HepG2 (cell line): ENCODE measurements at regions not wholly inside any gene's neighbourhood (a gene's known extent, or its start where the extent isn't known, plus 50 kb on each side); places are given as distances from the start of the nearest gene placed in this dataset.

Source experiments
- CHD4 ChIP-seq: fragments of 200-600 bp; sonication (generic); IDR thresholded peaks from 2 replicates; pipeline ENCODE4 v1.7.0; 2017; ENCODE audit warnings: mild to moderate bottlenecking, low read length, borderline replicate concordance
- EZH2 ChIP-seq: conservative IDR thresholded peaks from 2 replicates; pipeline ENCODE4 v1.6.1; 2012; ENCODE audit warnings: mild to moderate bottlenecking, low read depth, low read length, moderate library complexity
- FIP1L1 ChIP-seq: fragments of 200-400 bp; formaldehyde crosslinking; IDR thresholded peaks from 2 replicates; pipeline ENCODE4 v1.6.1; 2018; ENCODE audit warnings: low read depth, mild to moderate bottlenecking, low read length, moderate library complexity, borderline replicate concordance; ENCODE audit not compliant: insufficient read depth
- MXI1 ChIP-seq: IDR thresholded peaks from 3 replicates; pipeline ENCODE4 v1.6.1; 2012; ENCODE audit warnings: low read depth, low read length, inconsistent platforms, borderline replicate concordance
- U2AF1 ChIP-seq: fragments of 200-400 bp; formaldehyde crosslinking; optimal IDR thresholded peaks from 2 replicates; pipeline ENCODE3; 2017; ENCODE audit warnings: mild to moderate bottlenecking, low read depth, low read length
- ZNF12 ChIP-seq: sonication (generic); formaldehyde crosslinking; IDR thresholded peaks from 2 replicates; pipeline ENCODE4 v1.5.0; 2020; ENCODE audit warnings: missing genetic modification reagents
- ZNF317 ChIP-seq: sonication (generic); formaldehyde crosslinking; IDR thresholded peaks from 2 replicates; pipeline ENCODE4 v1.5.0; 2020; ENCODE audit warnings: mild to moderate bottlenecking, missing genetic modification reagents
- ZNF383 ChIP-seq: sonication (generic); formaldehyde crosslinking; IDR thresholded peaks from 2 replicates; pipeline ENCODE4 v1.4.0; 2020; ENCODE audit warnings: missing genetic modification reagents, mild to moderate bottlenecking, borderline replicate concordance
- ZNF510 ChIP-seq: sonication (generic); formaldehyde crosslinking; IDR thresholded peaks from 2 replicates; pipeline ENCODE4 v1.4.0; 2020; ENCODE audit warnings: low read depth, mild to moderate bottlenecking, missing genetic modification reagents
- ZNF569 ChIP-seq: sonication (generic); formaldehyde crosslinking; IDR thresholded peaks from 2 replicates; pipeline ENCODE4 v1.5.0; 2020; ENCODE audit warnings: mild to moderate bottlenecking, missing genetic modification reagents, moderate library complexity, borderline replicate concordance
- ZSCAN12 ChIP-seq: sonication (generic); formaldehyde crosslinking; IDR thresholded peaks from 2 replicates; pipeline ENCODE4 v1.9.0; 2021; ENCODE audit warnings: mild to moderate bottlenecking, missing genetic modification reagents
- TF ChIP-seq, protein P1 (sequence below): sonication (generic); formaldehyde crosslinking; IDR thresholded peaks from 2 replicates; pipeline ENCODE4 v1.4.0; 2020; ENCODE audit warnings: missing genetic modification reagents
- TF ChIP-seq, protein P2 (sequence below): sonication (generic); formaldehyde crosslinking; IDR thresholded peaks from 2 replicates; pipeline ENCODE4 v1.5.0; 2020; ENCODE audit warnings: mild to moderate bottlenecking, missing genetic modification reagents, moderate library complexity

DNA sequence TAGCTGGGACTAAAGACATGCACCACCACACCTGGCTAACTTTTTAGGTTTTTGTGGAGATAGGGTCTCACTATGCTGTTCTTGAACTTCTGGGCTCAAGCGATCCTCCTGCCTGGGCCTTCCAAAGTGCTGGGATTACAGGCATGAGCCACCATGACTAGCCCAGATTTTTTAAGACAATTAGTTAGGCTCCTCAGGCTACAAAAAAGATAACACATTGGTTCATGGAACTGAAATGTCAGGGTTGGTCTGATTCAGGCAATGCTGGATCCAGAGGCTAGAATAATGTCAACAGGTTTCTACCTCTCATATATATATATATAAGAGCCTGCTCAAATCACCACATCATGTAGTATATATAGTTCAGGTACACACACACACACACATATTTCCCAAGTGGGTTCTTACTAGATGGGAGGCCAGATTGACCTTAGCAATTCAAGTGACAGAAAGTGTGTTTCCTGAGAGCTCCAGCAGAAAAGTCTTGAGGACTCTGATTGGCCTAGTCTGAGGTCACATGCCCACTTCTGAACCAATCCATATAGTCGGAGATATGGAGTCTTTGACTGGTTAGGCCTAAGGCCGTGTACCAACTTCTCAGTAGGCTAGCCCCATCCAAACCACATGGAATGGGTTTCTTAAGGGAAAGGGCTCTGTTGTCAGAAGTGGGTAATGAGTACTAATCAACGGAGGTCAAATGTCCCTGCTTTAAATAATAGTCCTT is 72.6 kb upstream of the LAPTM4A start:
- TF ChIP-seq, protein P1, sequence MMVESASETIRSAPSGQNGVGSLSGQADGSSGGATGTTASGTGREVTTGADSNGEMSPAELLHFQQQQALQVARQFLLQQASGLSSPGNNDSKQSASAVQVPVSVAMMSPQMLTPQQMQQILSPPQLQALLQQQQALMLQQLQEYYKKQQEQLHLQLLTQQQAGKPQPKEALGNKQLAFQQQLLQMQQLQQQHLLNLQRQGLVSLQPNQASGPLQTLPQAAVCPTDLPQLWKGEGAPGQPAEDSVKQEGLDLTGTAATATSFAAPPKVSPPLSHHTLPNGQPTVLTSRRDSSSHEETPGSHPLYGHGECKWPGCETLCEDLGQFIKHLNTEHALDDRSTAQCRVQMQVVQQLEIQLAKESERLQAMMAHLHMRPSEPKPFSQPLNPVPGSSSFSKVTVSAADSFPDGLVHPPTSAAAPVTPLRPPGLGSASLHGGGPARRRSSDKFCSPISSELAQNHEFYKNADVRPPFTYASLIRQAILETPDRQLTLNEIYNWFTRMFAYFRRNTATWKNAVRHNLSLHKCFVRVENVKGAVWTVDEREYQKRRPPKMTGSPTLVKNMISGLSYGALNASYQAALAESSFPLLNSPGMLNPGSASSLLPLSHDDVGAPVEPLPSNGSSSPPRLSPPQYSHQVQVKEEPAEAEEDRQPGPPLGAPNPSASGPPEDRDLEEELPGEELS: no peak
- no peak for TF ChIP-seq ZNF510 (CRISPR knock-in tag)
- TF ChIP-seq EZH2: no peak
- no peak for TF ChIP-seq ZNF12 (CRISPR knock-in tag)
- no peak for TF ChIP-seq CHD4
- TF ChIP-seq ZNF383 (CRISPR knock-in tag): no peak
- TF ChIP-seq, protein P2, sequence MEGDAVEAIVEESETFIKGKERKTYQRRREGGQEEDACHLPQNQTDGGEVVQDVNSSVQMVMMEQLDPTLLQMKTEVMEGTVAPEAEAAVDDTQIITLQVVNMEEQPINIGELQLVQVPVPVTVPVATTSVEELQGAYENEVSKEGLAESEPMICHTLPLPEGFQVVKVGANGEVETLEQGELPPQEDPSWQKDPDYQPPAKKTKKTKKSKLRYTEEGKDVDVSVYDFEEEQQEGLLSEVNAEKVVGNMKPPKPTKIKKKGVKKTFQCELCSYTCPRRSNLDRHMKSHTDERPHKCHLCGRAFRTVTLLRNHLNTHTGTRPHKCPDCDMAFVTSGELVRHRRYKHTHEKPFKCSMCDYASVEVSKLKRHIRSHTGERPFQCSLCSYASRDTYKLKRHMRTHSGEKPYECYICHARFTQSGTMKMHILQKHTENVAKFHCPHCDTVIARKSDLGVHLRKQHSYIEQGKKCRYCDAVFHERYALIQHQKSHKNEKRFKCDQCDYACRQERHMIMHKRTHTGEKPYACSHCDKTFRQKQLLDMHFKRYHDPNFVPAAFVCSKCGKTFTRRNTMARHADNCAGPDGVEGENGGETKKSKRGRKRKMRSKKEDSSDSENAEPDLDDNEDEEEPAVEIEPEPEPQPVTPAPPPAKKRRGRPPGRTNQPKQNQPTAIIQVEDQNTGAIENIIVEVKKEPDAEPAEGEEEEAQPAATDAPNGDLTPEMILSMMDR (CRISPR knock-in tag): no peak
- TF ChIP-seq ZNF317 (CRISPR knock-in tag): no peak
- no peak for TF ChIP-seq U2AF1
- no peak for TF ChIP-seq MXI1
- TF ChIP-seq ZNF569 (CRISPR knock-in tag): no peak
- no peak for TF ChIP-seq ZSCAN12 (CRISPR knock-in tag)
- no peak for TF ChIP-seq FIP1L1
